GM12865 (cell line): ENCODE measurements at regions not wholly inside any gene's neighbourhood (a gene's known extent, or its start where the extent isn't known, plus 50 kb on each side); places are given as distances from the start of the nearest gene placed in this dataset.
"Not testable (repeated sequence)": the region's sequence is repeated elsewhere in the genome, so short reads cannot be mapped to it uniquely, and the experiment has no call there.

Experiments used
- DNase-seq: peaks from one replicate; pipeline ENCODE4 v3.0.0; 2010; ENCODE audit warnings: low read depth
- H3K4me3 ChIP-seq: 2 replicates; pipeline ENCODE4 v1.5.1; 2011; ENCODE audit warnings: mild to moderate bottlenecking, low read depth, low read length, control low read depth
- CTCF ChIP-seq: IDR thresholded peaks from 2 replicates; pipeline ENCODE4 v1.5.1; 2011; ENCODE audit warnings: low read length, control low read depth, low read depth, inconsistent platforms; ENCODE audit not compliant: insufficient read depth; ENCODE audit errors: missing control alignments

- DNase-seq = no peak
- H3K4me3 ChIP-seq = no peak overlapping the region
- no peak for TF ChIP-seq CTCF
Observed at GRCh38 chr2:217353591-217353990, 493.7 kb upstream of the TNP1 start.

GRCh38 chr2:217351378-217351777, 491.5 kb upstream of the TNP1 start:
- no peak overlapping the region for H3K4me3 ChIP-seq
- no peak for DNase-seq
- TF ChIP-seq CTCF = no peak

GRCh38 chr2:217349251-217349650, 489.4 kb upstream of the TNP1 start:
- no peak for DNase-seq
- no peak for TF ChIP-seq CTCF
- no peak overlapping the region for H3K4me3 ChIP-seq

GRCh38 chr2:217347630-217348029, 487.8 kb upstream of the TNP1 start:
- not testable (repeated sequence) for DNase-seq, H3K4me3 ChIP-seq

- DNase-seq, H3K4me3 ChIP-seq: not testable (repeated sequence)
Observed at GRCh38 chr2:217346043-217346442, 486.2 kb upstream of the TNP1 start.

GRCh38 chr2:217340899-217341298, 481.0 kb upstream of the TNP1 start:
- H3K4me3 ChIP-seq = no peak overlapping the region
- DNase-seq = no peak
- no peak for TF ChIP-seq CTCF

- no peak overlapping the region for H3K4me3 ChIP-seq
- DNase-seq = no peak
- TF ChIP-seq CTCF = no peak
Observed at GRCh38 chr2:217340176-217340575, 480.3 kb upstream of the TNP1 start.

- no peak overlapping the region for H3K4me3 ChIP-seq
- no peak for TF ChIP-seq CTCF
- no peak for DNase-seq
Observed at GRCh38 chr2:217339753-217340152, 479.9 kb upstream of the TNP1 start.
